Bone marrow (tissue), 2 donors: ENCODE measurements at regions not wholly inside any gene's neighbourhood (a gene's known extent, or its start where the extent isn't known, plus 50 kb on each side); places are given as distances from the start of the nearest gene placed in this dataset.
"Not testable (repeated sequence)": the region's sequence is repeated elsewhere in the genome, so short reads cannot be mapped to it uniquely, and the experiment has no call there.

ENCODE experiments used
- DNase-seq, 2 donors: peaks; one replicate each; lab custom pipeline; 2025; lab: John Stamatoyannopoulos, UW

- no peak for DNase-seq
Measured at GRCh38 chr4:11860996-11861395, 432.3 kb upstream of the HS3ST1 start.

- no peak for DNase-seq
Measured at GRCh38 chr4:11857881-11858280, 429.2 kb upstream of the HS3ST1 start.

GRCh38 chr4:11847167-11847566 is 418.5 kb upstream of the HS3ST1 start:
- DNase-seq = no peak

- DNase-seq = no peak
Measured at GRCh38 chr4:11843927-11844326, 415.2 kb upstream of the HS3ST1 start.

GRCh38 chr4:11843340-11843739 is 414.6 kb upstream of the HS3ST1 start:
- DNase-seq = no peak

- no peak for DNase-seq
Measured at GRCh38 chr4:11842620-11843263, 414.0 kb upstream of the HS3ST1 start.

GRCh38 chr4:11839889-11840288 is 411.2 kb upstream of the HS3ST1 start:
- DNase-seq = no peak

GRCh38 chr4:11831739-11832138 is 403.0 kb upstream of the HS3ST1 start:
- no peak for DNase-seq

- no peak for DNase-seq
Measured at GRCh38 chr4:11824566-11824965, 395.9 kb upstream of the HS3ST1 start.

GRCh38 chr4:11821772-11822430 is 393.2 kb upstream of the HS3ST1 start:
- no peak for DNase-seq

- DNase-seq = no peak
Measured at GRCh38 chr4:11817088-11817487, 388.4 kb upstream of the HS3ST1 start.

GRCh38 chr4:11814758-11815157 is 386.1 kb upstream of the HS3ST1 start:
- no peak for DNase-seq

- no peak for DNase-seq
Measured at GRCh38 chr4:11813951-11814446, 385.3 kb upstream of the HS3ST1 start.

- DNase-seq = not testable (repeated sequence)
Measured at GRCh38 chr4:11811521-11811920, 382.8 kb upstream of the HS3ST1 start.

- no peak for DNase-seq
Measured at GRCh38 chr4:11805842-11806241, 377.1 kb upstream of the HS3ST1 start.

- no peak for DNase-seq
Measured at GRCh38 chr4:11801466-11802446, 373.1 kb upstream of the HS3ST1 start.

GRCh38 chr4:11799196-11799595 is 370.5 kb upstream of the HS3ST1 start:
- no peak for DNase-seq

- DNase-seq = no peak
Measured at GRCh38 chr4:11791797-11792196, 363.1 kb upstream of the HS3ST1 start.

- DNase-seq = no peak
Measured at GRCh38 chr4:11790230-11790629, 361.5 kb upstream of the HS3ST1 start.

- no peak for DNase-seq
Measured at GRCh38 chr4:11783588-11783987, 354.9 kb upstream of the HS3ST1 start.

- no peak for DNase-seq
Measured at GRCh38 chr4:11782859-11783258, 354.2 kb upstream of the HS3ST1 start.

GRCh38 chr4:11777447-11777846 is 348.8 kb upstream of the HS3ST1 start:
- DNase-seq = no peak

GRCh38 chr4:11774346-11774745 is 345.7 kb upstream of the HS3ST1 start:
- DNase-seq = no peak
